SK-N-SH treated with all-trans-retinoic acid at 6 μM for 48 hours (cell line): ENCODE measurements at regions not wholly inside any gene's neighbourhood (a gene's known extent, or its start where the extent isn't known, plus 50 kb on each side); places are given as distances from the start of the nearest gene placed in this dataset.

Source experiments
- ARNTL ChIP-seq: fragments of 450-650 bp; formaldehyde crosslinking; IDR thresholded peaks from 2 replicates; pipeline ENCODE4 v1.5.0; 2020; ENCODE audit warnings: low read depth, mild to moderate bottlenecking, moderate library complexity, borderline replicate concordance
- CREB5 ChIP-seq: fragments of 250-450 bp; sonication (Bioruptor Pico); IDR thresholded peaks from 2 replicates; pipeline ENCODE4 v1.5.1; 2020; ENCODE audit warnings: low read depth, mild to moderate bottlenecking, moderate library complexity
- ESRRG ChIP-seq: fragments of 250-450 bp; sonication (Bioruptor Pico); IDR thresholded peaks from 2 replicates; pipeline ENCODE4 v1.6.1; 2021; ENCODE audit warnings: mild to moderate bottlenecking
- PATZ1 ChIP-seq: fragments of 250-450 bp; sonication (Bioruptor Pico); IDR thresholded peaks from 2 replicates; pipeline ENCODE4 v1.8.0; 2020; ENCODE audit warnings: mild to moderate bottlenecking, moderate library complexity, borderline replicate concordance
- PPARA ChIP-seq: fragments of 250-450 bp; sonication (Bioruptor Pico); IDR thresholded peaks from 2 replicates; pipeline ENCODE4 v1.5.0; 2020; ENCODE audit warnings: mild to moderate bottlenecking, borderline replicate concordance
- ZFP3 ChIP-seq: fragments of 250-450 bp; sonication (Bioruptor Pico); IDR thresholded peaks from 2 replicates; pipeline ENCODE4 v1.5.0; 2020; ENCODE audit warnings: mild to moderate bottlenecking, moderate library complexity

- TF ChIP-seq PATZ1 (no peak), ESRRG (no peak), PPARA (no peak), ARNTL (CRISPR knock-in tag) (no peak), ZFP3 (CRISPR knock-in tag) (no peak), CREB5 (CRISPR knock-in tag) (no peak)
These were observed 139.8 kb upstream of the SDK2 start for GRCh38 chr17:73783945-73784603.
